ENCODE measurements at regions not wholly inside any gene's neighbourhood (a gene's known extent, or its start where the extent isn't known, plus 50 kb on each side); places are given as distances from the start of the nearest gene placed in this dataset.
"Not testable (repeated sequence)": the region's sequence is repeated elsewhere in the genome, so short reads cannot be mapped to it uniquely, and the experiment has no call there.

DNA sequence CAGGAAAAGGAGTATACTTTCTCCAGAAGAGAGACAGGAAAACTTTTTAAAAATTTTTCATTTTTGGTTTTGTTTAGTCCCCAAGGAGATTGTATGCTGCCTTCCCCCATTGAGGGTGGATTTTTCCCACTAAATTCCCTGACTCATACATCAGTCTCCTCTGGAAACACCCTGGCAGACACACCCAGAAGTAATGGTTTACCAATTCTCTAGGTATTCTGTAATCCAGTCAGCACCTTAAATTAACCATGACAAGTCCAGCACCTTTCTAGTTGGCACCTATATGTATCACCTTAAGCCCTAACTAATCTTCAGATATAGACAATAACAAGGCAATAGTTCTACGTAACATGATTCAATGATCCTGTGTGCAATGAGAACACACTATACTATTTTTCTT, 165.9 kb upstream of the NPAP1 start:
- TF ChIP-seq, protein P1, sequence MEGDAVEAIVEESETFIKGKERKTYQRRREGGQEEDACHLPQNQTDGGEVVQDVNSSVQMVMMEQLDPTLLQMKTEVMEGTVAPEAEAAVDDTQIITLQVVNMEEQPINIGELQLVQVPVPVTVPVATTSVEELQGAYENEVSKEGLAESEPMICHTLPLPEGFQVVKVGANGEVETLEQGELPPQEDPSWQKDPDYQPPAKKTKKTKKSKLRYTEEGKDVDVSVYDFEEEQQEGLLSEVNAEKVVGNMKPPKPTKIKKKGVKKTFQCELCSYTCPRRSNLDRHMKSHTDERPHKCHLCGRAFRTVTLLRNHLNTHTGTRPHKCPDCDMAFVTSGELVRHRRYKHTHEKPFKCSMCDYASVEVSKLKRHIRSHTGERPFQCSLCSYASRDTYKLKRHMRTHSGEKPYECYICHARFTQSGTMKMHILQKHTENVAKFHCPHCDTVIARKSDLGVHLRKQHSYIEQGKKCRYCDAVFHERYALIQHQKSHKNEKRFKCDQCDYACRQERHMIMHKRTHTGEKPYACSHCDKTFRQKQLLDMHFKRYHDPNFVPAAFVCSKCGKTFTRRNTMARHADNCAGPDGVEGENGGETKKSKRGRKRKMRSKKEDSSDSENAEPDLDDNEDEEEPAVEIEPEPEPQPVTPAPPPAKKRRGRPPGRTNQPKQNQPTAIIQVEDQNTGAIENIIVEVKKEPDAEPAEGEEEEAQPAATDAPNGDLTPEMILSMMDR (IDR thresholded peaks at IDR 0.05; ENCODE audit: insufficient read depth, low read depth, low read length): not testable (repeated sequence)
- not testable (repeated sequence) for TF ChIP-seq EZH2 (IDR thresholded peaks at IDR 0.05; ENCODE audit: insufficient read depth, low read length)
